Urinary bladder (tissue), 3 donors: ENCODE measurements at regions not wholly inside any gene's neighbourhood (a gene's known extent, or its start where the extent isn't known, plus 50 kb on each side); places are given as distances from the start of the nearest gene placed in this dataset.

Experiments
- DNase-seq: peaks from one replicate; pipeline ENCODE4 v3.0.0-alpha.2; 2015; ENCODE audit errors: extremely low spot score
- H3K27ac ChIP-seq: one replicate; pipeline ENCODE4 v1.5.1; 2013; ENCODE audit warnings: low read depth, mild to moderate bottlenecking, moderate library complexity
- H3K36me3 ChIP-seq: one replicate; pipeline ENCODE4 v1.6.1; 2013; ENCODE audit warnings: mild to moderate bottlenecking, moderate library complexity; ENCODE audit not compliant: insufficient read depth
- H3K4me1 ChIP-seq: one replicate; pipeline ENCODE4 v1.6.1; 2013; ENCODE audit warnings: mild to moderate bottlenecking, moderate library complexity; ENCODE audit not compliant: insufficient read depth
- H3K4me3 ChIP-seq: one replicate; pipeline ENCODE4 v1.5.1; 2013; ENCODE audit warnings: low read depth, low read length
- WGBS: extraction: QIAGEN DNeasy Blood & Tissue Kit; methylation state at CpG from one replicate; pipeline ENCODE4 v1.1.7; 2013; 5-methylcytosine and 5-hydroxymethylcytosine counted together
- donor health status: healthy with polysubstance abuse.
- donor health status: healthy.

GRCh38 chr4:104899863-104900262 is 246.8 kb upstream of the TET2 start:
- Histone ChIP-seq H3K4me3 (no peak overlapping the region), H3K27ac (no peak overlapping the region), H3K4me1 (no peaks in the 10 kb centered on the region), H3K36me3 (no peaks in the 10 kb centered on the region)
- 93% methylated on average over 4 of the region's 4 CpGs for WGBS
- no peak for DNase-seq

- Histone ChIP-seq H3K27ac (no peak overlapping the region), H3K4me1 (no peaks in the 10 kb centered on the region), H3K4me3 (no peak overlapping the region), H3K36me3 (no peaks in the 10 kb centered on the region)
- no peak for DNase-seq
- 36% methylated on average over 3 of the region's 3 CpGs for WGBS
Measured at GRCh38 chr4:104901438-104901837, 245.2 kb upstream of the TET2 start.

- no peak overlapping the region for H3K27ac ChIP-seq
- no peaks in the 10 kb centered on the region for H3K4me1 ChIP-seq
- no peak overlapping the region for H3K4me3 ChIP-seq
- WGBS = 60% methylated on average over 4 of the region's 4 CpGs
- no peaks in the 10 kb centered on the region for H3K36me3 ChIP-seq
- no peak for DNase-seq
Measured at GRCh38 chr4:104901961-104902605, 244.6 kb upstream of the TET2 start.

- DNase-seq = no peak
- WGBS = 77% methylated on average over 2 of the region's 2 CpGs
Measured at GRCh38 chr4:104905065-104905464, 241.6 kb upstream of the TET2 start.

GRCh38 chr4:104905546-104905945 is 241.1 kb upstream of the TET2 start:
- no peak for DNase-seq
- Histone ChIP-seq H3K4me3 (no peak overlapping the region), H3K36me3 (no peaks in the 10 kb centered on the region), H3K4me1 (no peaks in the 10 kb centered on the region), H3K27ac (no peak overlapping the region)
- 66% methylated on average over 1 of the region's 1 CpG for WGBS

More at GRCh38 chr4:104905065-104905464, 241.6 kb upstream of the TET2 start:
- Histone ChIP-seq H3K4me1 (no peaks in the 10 kb centered on the region), H3K27ac (no peak overlapping the region), H3K4me3 (no peak overlapping the region), H3K36me3 (no peaks in the 10 kb centered on the region)

GRCh38 chr4:104906276-104906675 is 240.4 kb upstream of the TET2 start:
- no peak for DNase-seq
- Histone ChIP-seq H3K27ac (no peak overlapping the region), H3K4me1 (no peaks in the 10 kb centered on the region), H3K4me3 (no peak overlapping the region), H3K36me3 (no peaks in the 10 kb centered on the region)
- WGBS = 40% methylated on average over 2 of the region's 2 CpGs

GRCh38 chr4:104907074-104907649 is 239.5 kb upstream of the TET2 start:
- no peak overlapping the region for H3K4me3 ChIP-seq
- no peak for DNase-seq
- no peak overlapping the region for H3K27ac ChIP-seq
- H3K36me3 ChIP-seq = no peaks in the 10 kb centered on the region
- WGBS = 84% methylated on average over 12 of the region's 12 CpGs
- H3K4me1 ChIP-seq = no peaks in the 10 kb centered on the region

GRCh38 chr4:104907991-104908390 is 238.7 kb upstream of the TET2 start:
- H3K36me3 ChIP-seq = no peaks in the 10 kb centered on the region
- DNase-seq = no peak
- 50% methylated on average over 1 of the region's 1 CpG for WGBS
- no peaks in the 10 kb centered on the region for H3K4me1 ChIP-seq
- no peak overlapping the region for H3K4me3 ChIP-seq
- no peak overlapping the region for H3K27ac ChIP-seq

- 82% methylated on average over 1 of the region's 1 CpG for WGBS
- Histone ChIP-seq H3K4me1 (no peaks in the 10 kb centered on the region), H3K36me3 (no peaks in the 10 kb centered on the region), H3K27ac (no peak overlapping the region), H3K4me3 (no peak overlapping the region)
- DNase-seq = no peak
Measured at GRCh38 chr4:104909376-104909775, 237.3 kb upstream of the TET2 start.

- DNase-seq = no peak
- no peak overlapping the region for H3K27ac ChIP-seq
- H3K4me1 ChIP-seq = no peaks in the 10 kb centered on the region
- 76% methylated on average over 1 of the region's 1 CpG for WGBS
- H3K36me3 ChIP-seq = no peaks in the 10 kb centered on the region
- H3K4me3 ChIP-seq = no peak overlapping the region
Measured at GRCh38 chr4:104912518-104912917, 234.2 kb upstream of the TET2 start.

GRCh38 chr4:104915373-104915772 is 231.3 kb upstream of the TET2 start:
- Histone ChIP-seq H3K36me3 (no peaks in the 10 kb centered on the region), H3K4me3 (no peak overlapping the region), H3K27ac (no peak overlapping the region), H3K4me1 (no peaks in the 10 kb centered on the region)
- DNase-seq = no peak
- 79% methylated on average over 3 of the region's 3 CpGs for WGBS

GRCh38 chr4:104915864-104916263 is 230.8 kb upstream of the TET2 start:
- no peaks in the 10 kb centered on the region for H3K36me3 ChIP-seq
- WGBS = 47% methylated on average over 3 of the region's 3 CpGs
- H3K4me1 ChIP-seq = no peaks in the 10 kb centered on the region
- H3K4me3 ChIP-seq = no peak overlapping the region
- H3K27ac ChIP-seq = no peak overlapping the region
- no peak for DNase-seq

GRCh38 chr4:104919406-104919805 is 227.3 kb upstream of the TET2 start:
- DNase-seq = no peak

GRCh38 chr4:104930298-104930697 is 216.4 kb upstream of the TET2 start:
- WGBS = 96% methylated on average over 7 of the region's 7 CpGs
- DNase-seq = no peak
- H3K4me1 ChIP-seq = no peaks in the 10 kb centered on the region
- H3K36me3 ChIP-seq = no peaks in the 10 kb centered on the region
- H3K4me3 ChIP-seq = no peak overlapping the region
- H3K27ac ChIP-seq = no peak overlapping the region

More at GRCh38 chr4:104919406-104919805, 227.3 kb upstream of the TET2 start:
- no peak overlapping the region for H3K27ac ChIP-seq
- no peaks in the 10 kb centered on the region for H3K36me3 ChIP-seq
- no peak overlapping the region for H3K4me3 ChIP-seq
- H3K4me1 ChIP-seq = no peaks in the 10 kb centered on the region
